ENCODE measurements at regions not wholly inside any gene's neighbourhood (a gene's known extent, or its start where the extent isn't known, plus 50 kb on each side); places are given as distances from the start of the nearest gene placed in this dataset.

DNA sequence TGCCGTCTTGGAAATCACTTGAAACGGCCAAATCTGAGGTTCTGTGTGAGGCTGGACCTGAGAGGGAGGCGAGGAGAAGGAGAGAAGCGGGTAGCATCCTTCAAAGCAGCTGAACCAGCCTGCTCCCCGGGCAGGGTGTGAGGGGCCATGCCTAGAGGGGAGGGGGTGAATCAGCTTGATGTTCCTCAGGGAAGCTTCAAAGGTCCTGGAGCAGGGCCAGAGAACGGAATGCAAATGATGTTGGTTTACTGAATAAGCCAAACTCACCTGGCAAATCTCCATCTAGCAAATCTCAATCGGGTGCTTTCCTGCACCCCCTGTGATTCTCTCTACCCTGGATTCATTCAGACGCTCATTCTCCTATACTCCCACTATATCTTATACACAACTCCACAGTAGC is 226.9 kb downstream of the WDR11 start:
- H3K4me3 ChIP-seq: no peak overlapping the region
- H3K36me3 ChIP-seq: no peaks in the 10 kb centered on the region
- WGBS, 2 donors (ENCODE audit: low coverage in 1 of 2): 67 to 86% methylated on average over 1 to 8 of the region's 8 CpGs
- intact Hi-C loops (cut with DNase I; ENCODE audit: low total_unique reads) (no loop called here), in situ Hi-C loops (cut with MboI; ENCODE audit: low pct_ligation_motif_present in 1 of 4, low pct_unique_long_range_greater_than_20kb in 1 of 4, low sequenced_read_pairs in 3 of 4) (no loop called here)
- H3K27ac ChIP-seq: peak overlapping the region in 3 of 4 donors; percentile 48 to 69 (median 64)
- no peak for TF ChIP-seq POLR2A (IDR thresholded peaks at IDR 0.05)
- H3K27me3 ChIP-seq: no peaks in the 10 kb centered on the region
- H3K9me3 ChIP-seq: no peaks in the 10 kb centered on the region
- peaks cover 23 to 48% (median 27%) of the 10 kb centered on the region in 4 donors for H3K4me1 ChIP-seq
- no peak for DNase-seq

DNA sequence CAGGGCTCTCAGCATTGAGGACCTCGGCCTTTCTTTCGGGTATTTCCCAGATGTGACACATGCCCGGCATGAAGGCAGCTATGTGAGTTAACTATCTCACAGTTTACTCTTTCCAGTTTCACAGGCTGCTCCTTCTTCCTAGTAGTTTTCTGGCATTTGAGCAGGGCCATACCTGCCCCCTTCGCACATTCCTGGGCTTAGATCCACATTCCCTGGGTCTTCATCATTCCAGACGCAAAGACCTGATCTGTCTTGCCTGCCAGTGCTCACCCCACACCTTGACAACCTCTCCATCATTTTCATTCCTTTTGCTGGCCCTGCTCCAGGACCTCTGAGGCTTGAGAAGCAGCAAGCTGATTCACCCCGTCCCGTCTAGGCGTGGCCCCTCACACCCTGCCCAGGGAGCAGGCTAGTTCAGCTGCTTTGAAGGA is 227.5 kb downstream of the WDR11 start:
- in situ Hi-C loops (cut with MboI; ENCODE audit: low pct_ligation_motif_present in 1 of 4, low pct_unique_long_range_greater_than_20kb in 1 of 4, low sequenced_read_pairs in 3 of 4): no loop called here
- peak; percentile 41 for DNase-seq
- 47 to 50% methylated on average over 4 to 8 of the region's 8 CpGs for WGBS, 2 donors (ENCODE audit: low coverage in 1 of 2)
- Histone ChIP-seq H3K4me1 (peaks cover 23 to 47% (median 27%) of the 10 kb centered on the region in 4 donors), H3K9me3 (no peaks in the 10 kb centered on the region), H3K4me3 (no peak overlapping the region), H3K36me3 (no peaks in the 10 kb centered on the region), H3K27me3 (no peaks in the 10 kb centered on the region), H3K27ac (peak overlapping the region; percentile 48 to 74 (median 66))
- TF ChIP-seq POLR2A (IDR thresholded peaks at IDR 0.05) (no peak), POLR2AphosphoS5 (IDR thresholded peaks at IDR 0.05) (no peak), EP300 (IDR thresholded peaks at IDR 0.05; ENCODE audit: low read depth) (no peak)
- TF ChIP-seq, protein P1, sequence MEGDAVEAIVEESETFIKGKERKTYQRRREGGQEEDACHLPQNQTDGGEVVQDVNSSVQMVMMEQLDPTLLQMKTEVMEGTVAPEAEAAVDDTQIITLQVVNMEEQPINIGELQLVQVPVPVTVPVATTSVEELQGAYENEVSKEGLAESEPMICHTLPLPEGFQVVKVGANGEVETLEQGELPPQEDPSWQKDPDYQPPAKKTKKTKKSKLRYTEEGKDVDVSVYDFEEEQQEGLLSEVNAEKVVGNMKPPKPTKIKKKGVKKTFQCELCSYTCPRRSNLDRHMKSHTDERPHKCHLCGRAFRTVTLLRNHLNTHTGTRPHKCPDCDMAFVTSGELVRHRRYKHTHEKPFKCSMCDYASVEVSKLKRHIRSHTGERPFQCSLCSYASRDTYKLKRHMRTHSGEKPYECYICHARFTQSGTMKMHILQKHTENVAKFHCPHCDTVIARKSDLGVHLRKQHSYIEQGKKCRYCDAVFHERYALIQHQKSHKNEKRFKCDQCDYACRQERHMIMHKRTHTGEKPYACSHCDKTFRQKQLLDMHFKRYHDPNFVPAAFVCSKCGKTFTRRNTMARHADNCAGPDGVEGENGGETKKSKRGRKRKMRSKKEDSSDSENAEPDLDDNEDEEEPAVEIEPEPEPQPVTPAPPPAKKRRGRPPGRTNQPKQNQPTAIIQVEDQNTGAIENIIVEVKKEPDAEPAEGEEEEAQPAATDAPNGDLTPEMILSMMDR (IDR thresholded peaks at IDR 0.05): no peak
- intact Hi-C loops (cut with DNase I; ENCODE audit: low total_unique reads): no loop called here

DNA sequence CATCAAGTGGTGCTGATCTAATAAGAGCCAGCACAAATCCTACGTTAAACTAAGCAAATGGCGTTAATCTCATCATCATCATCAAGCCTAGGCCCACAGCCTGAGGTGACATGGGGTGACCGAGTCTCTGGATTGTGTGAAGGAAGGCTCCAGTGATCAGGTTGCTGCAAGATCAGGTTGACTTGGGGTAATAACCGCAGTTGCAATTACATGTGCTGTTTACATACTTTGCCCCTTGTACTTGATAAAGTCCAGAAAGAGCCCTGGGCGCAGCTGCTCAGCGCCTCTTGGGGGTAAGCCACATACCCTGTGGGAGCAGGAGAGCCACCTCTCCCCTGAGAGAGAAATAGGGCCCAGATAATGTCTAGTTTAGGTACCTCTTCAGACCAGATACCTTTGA is 228.1 kb downstream of the WDR11 start:
- no peaks in the 10 kb centered on the region for H3K27me3 ChIP-seq
- DNase-seq: peak; percentile 18
- H3K4me1 ChIP-seq: peaks cover 23 to 43% (median 25%) of the 10 kb centered on the region in 4 donors
- WGBS, 2 donors (ENCODE audit: low coverage in 1 of 2): 47 to 76% methylated on average over 4 to 6 of the region's 6 CpGs
- in situ Hi-C loops (cut with MboI; ENCODE audit: low pct_ligation_motif_present in 1 of 4, low pct_unique_long_range_greater_than_20kb in 1 of 4, low sequenced_read_pairs in 3 of 4) (no loop called here), intact Hi-C loops (cut with DNase I; ENCODE audit: low total_unique reads) (no loop called here)
- H3K27ac ChIP-seq: peak overlapping the region; percentile 48 to 74 (median 66)
- no peaks in the 10 kb centered on the region for H3K36me3 ChIP-seq
- no peaks in the 10 kb centered on the region for H3K9me3 ChIP-seq
- no peak for TF ChIP-seq POLR2A (IDR thresholded peaks at IDR 0.05)
- TF ChIP-seq POLR2AphosphoS5 (IDR thresholded peaks at IDR 0.05): peak in 2 of 3 donors; percentile 26 to 37
- no peak overlapping the region for H3K4me3 ChIP-seq

DNA sequence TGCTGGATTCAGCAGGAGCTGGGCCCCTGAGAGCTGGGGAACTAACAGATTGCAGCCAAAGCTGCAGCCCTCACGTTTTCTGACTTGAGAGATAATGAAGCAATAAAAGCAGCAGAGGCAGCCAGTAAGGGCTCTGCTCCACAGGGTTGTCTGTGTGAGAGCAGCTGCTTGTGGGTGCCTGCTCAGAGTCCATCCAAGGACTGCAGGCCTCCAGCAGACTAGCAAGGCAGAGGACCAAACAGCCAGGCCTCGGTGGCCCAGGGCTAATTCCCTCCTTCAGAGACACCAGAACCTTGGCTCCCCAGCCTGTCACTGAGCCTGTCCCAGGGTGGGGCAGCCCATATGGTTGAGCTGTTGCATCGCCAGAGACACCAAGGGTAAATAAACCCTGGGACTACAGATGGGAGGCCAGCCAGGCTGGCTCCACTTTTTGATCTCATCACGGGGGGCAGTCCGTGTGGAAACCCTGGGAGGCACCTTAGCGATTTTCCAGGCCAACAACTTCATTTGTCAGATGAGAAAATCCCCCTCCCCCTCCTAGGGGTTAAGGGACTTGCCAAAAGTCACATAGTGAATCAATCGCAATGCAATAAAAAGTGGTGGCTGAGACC is 229.2 kb downstream of the WDR11 start:
- in situ Hi-C loops (cut with MboI; ENCODE audit: low pct_ligation_motif_present in 1 of 4, low pct_unique_long_range_greater_than_20kb in 1 of 4, low sequenced_read_pairs in 3 of 4): no loop called here
- Histone ChIP-seq H3K4me3 (no peak overlapping the region), H3K36me3 (no peaks in the 10 kb centered on the region), H3K27ac (peak overlapping the region; percentile 48 to 74 (median 66)), H3K4me1 (peaks cover 23 to 43% (median 25%) of the 10 kb centered on the region in 4 donors), H3K9me3 (no peaks in the 10 kb centered on the region), H3K27me3 (no peaks in the 10 kb centered on the region)
- intact Hi-C loops (cut with DNase I; ENCODE audit: low total_unique reads): no loop called here
- DNase-seq: peak; percentile 44
- 18% methylated on average over 7 of the region's 7 CpGs; no CpG with 5 or more reads in 1 of the 2 donors for WGBS, 2 donors (ENCODE audit: low coverage in 1 of 2)
- TF ChIP-seq POLR2AphosphoS5 (IDR thresholded peaks at IDR 0.05) (peak in 1 of 3 donors; percentile 8), POLR2A (IDR thresholded peaks at IDR 0.05) (no peak), EP300 (IDR thresholded peaks at IDR 0.05; ENCODE audit: low read depth) (no peak)
- TF ChIP-seq, protein P1 (IDR thresholded peaks at IDR 0.05): no peak

DNA sequence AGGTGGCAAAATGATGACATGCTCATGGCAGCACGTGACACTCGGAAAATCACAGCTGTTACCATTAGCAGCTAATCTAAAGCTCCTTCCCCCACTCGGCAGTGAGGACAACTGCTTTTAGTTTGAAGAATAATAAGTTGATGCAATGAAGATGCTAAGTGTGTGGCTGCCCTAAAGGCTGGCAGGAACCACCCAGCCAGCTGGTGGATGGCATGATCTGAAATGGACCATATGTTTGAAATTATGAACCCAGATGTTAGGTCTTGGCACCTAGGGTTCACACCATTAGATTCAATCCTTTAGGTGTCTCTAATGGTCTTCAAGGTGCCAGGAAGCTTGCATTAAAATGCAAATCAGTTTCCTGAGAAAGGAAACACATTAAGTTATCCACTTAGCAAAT is 230.1 kb downstream of the WDR11 start:
- H3K27me3 ChIP-seq: no peaks in the 10 kb centered on the region
- H3K36me3 ChIP-seq: no peaks in the 10 kb centered on the region
- peaks cover 23 to 43% (median 25%) of the 10 kb centered on the region in 4 donors for H3K4me1 ChIP-seq
- intact Hi-C loops (cut with DNase I; ENCODE audit: low total_unique reads): no loop called here
- WGBS, 2 donors (ENCODE audit: low coverage in 1 of 2): 83% methylated on average over 3 of the region's 3 CpGs; no CpG with 5 or more reads in 1 of the 2 donors
- no peak overlapping the region for H3K4me3 ChIP-seq
- no peaks in the 10 kb centered on the region for H3K9me3 ChIP-seq
- no peak for DNase-seq
- peak overlapping the region in 2 of 4 donors; percentile 64 to 74 for H3K27ac ChIP-seq
- TF ChIP-seq EP300 (IDR thresholded peaks at IDR 0.05; ENCODE audit: low read depth): no peak
- no peak for TF ChIP-seq POLR2A (IDR thresholded peaks at IDR 0.05)
- TF ChIP-seq POLR2AphosphoS5 (IDR thresholded peaks at IDR 0.05): no peak
- TF ChIP-seq, protein P1 (IDR thresholded peaks at IDR 0.05): no peak
- in situ Hi-C loops (cut with MboI; ENCODE audit: low pct_ligation_motif_present in 1 of 4, low pct_unique_long_range_greater_than_20kb in 1 of 4, low sequenced_read_pairs in 3 of 4): no loop called here
